ENCODE measurements at regions not wholly inside any gene's neighbourhood (a gene's known extent, or its start where the extent isn't known, plus 50 kb on each side); places are given as distances from the start of the nearest gene placed in this dataset.
A peak's percentile ranks its signal among the peaks of the same experiment; 100 is the strongest.

GRCh38 chr4:122305853-122306252 lies 73.0 kb upstream of the ADAD1 start:
- H3K4me1 ChIP-seq (ENCODE audit: control insufficient read depth in 1 of 2, insufficient read depth in 2 of 2, low read length in 2 of 2), result no peaks in the 10 kb centered on the region
- WGBS (ENCODE audit: extremely low coverage, insufficient coverage, insufficient read length), result no CpG with 5 or more reads among the region's 1 CpG

DNA sequence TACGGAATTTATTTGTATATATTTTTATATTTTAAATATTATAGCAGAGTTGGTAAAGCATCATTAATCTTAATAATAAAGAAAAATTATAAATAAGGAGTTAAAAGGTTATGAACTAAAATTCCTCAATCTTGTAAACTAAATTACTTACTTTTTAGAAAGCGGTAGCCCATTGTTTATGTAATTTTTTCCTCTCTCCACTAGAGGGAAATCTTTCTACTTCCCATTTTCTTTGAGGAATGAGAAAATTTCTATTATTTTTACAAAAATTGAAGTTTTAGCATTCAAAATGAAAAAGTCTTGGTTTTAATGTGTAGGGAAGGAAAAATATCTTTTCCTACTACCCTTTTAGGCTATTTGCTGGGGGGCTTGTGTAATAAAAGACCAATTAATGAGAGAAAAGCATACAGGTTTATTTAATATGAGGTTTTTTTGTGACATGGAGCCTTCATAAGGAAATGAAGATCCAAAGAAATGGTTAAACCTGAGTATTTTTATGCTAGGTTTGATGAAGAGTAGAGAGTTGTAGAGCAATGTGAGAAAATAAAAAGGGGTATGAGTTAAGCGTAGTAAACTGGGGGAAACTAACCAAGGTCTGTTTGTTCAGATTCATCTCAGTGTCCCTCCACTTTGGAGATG lies 68.7 kb upstream of the ADAD1 start:
- H2BK5ac ChIP-seq (ENCODE audit: low read depth, low read length, poor library complexity), result no peak overlapping the region
- WGBS (ENCODE audit: extremely low coverage, insufficient coverage, insufficient read length), result 100% methylated on average over 1 of the region's 3 CpGs
- H3K9ac ChIP-seq (ENCODE audit: low read length), result no peak overlapping the region
- H3K4me3 ChIP-seq (ENCODE audit: low read depth, low read length), result no peak overlapping the region
- DNase-seq, result peak in 1 of 2 donors; percentile 66
- no peaks in the 10 kb centered on the region for H3K79me2 ChIP-seq (ENCODE audit: control insufficient read depth, insufficient read depth, low read length, poor library complexity)
- no peak overlapping the region for H4K91ac ChIP-seq (ENCODE audit: low read depth, low read length)
- no peak overlapping the region for H3K4ac ChIP-seq (ENCODE audit: low read depth, low read length)
- H3K14ac ChIP-seq (ENCODE audit: low read length), result no peak overlapping the region
- no peak overlapping the region for H4K8ac ChIP-seq (ENCODE audit: low read depth, low read length)
- no peak overlapping the region for H3K4me2 ChIP-seq (ENCODE audit: low read length)
- no peaks in the 10 kb centered on the region for H3K9me3 ChIP-seq (ENCODE audit: insufficient read depth, low read depth, low read length)
- H3K4me1 ChIP-seq (ENCODE audit: control insufficient read depth in 1 of 2, insufficient read depth in 2 of 2, low read length in 2 of 2), result no peaks in the 10 kb centered on the region
- no peak overlapping the region for H4K12ac ChIP-seq (ENCODE audit: low read depth, low read length)
- H3K79me1 ChIP-seq (ENCODE audit: low read length), result no peaks in the 10 kb centered on the region
- no peak overlapping the region for H2BK12ac ChIP-seq (ENCODE audit: low read length)
- no peak overlapping the region for H3K23ac ChIP-seq (ENCODE audit: low read length)
- no peaks in the 10 kb centered on the region for H3K27me3 ChIP-seq (ENCODE audit: insufficient read depth, low read length)
- H2AFZ ChIP-seq (ENCODE audit: insufficient read depth, low read length, poor library complexity), result no peak overlapping the region
- no peaks in the 10 kb centered on the region for H3K36me3 ChIP-seq (ENCODE audit: control insufficient read depth in 1 of 2, insufficient read depth in 2 of 2, low read length in 2 of 2)
- no peak overlapping the region for H2AK5ac ChIP-seq (ENCODE audit: low read length)
- no peak overlapping the region for H3K27ac ChIP-seq (ENCODE audit: low read depth, low read length)
- no peak overlapping the region for H2BK120ac ChIP-seq (ENCODE audit: insufficient read depth, low read length, poor library complexity)
- no peak overlapping the region for H3K18ac ChIP-seq (ENCODE audit: low read length)

More at GRCh38 chr4:122305853-122306252, 73.0 kb upstream of the ADAD1 start:
- H4K12ac ChIP-seq (ENCODE audit: low read depth, low read length), result no peak overlapping the region
- H3K18ac ChIP-seq (ENCODE audit: low read length), result no peak overlapping the region
- no peak overlapping the region for H3K23ac ChIP-seq (ENCODE audit: low read length)
- no peak overlapping the region for H3K4ac ChIP-seq (ENCODE audit: low read depth, low read length)
- H3K27me3 ChIP-seq (ENCODE audit: insufficient read depth, low read length), result no peaks in the 10 kb centered on the region
- H2AK5ac ChIP-seq (ENCODE audit: low read length), result no peak overlapping the region
- no peak overlapping the region for H2BK5ac ChIP-seq (ENCODE audit: low read depth, low read length, poor library complexity)
- peaks cover 0 to 1% of the 10 kb centered on the region in 2 experiments for H3K36me3 ChIP-seq (ENCODE audit: control insufficient read depth in 1 of 2, insufficient read depth in 2 of 2, low read length in 2 of 2)
- H3K14ac ChIP-seq (ENCODE audit: low read length), result no peak overlapping the region
- H3K9me3 ChIP-seq (ENCODE audit: insufficient read depth, low read depth, low read length), result no peaks in the 10 kb centered on the region
- H3K79me1 ChIP-seq (ENCODE audit: low read length), result no peaks in the 10 kb centered on the region
- H4K91ac ChIP-seq (ENCODE audit: low read depth, low read length), result no peak overlapping the region
- no peak overlapping the region for H2BK12ac ChIP-seq (ENCODE audit: low read length)
- no peak overlapping the region for H3K27ac ChIP-seq (ENCODE audit: low read depth, low read length)
- H3K9ac ChIP-seq (ENCODE audit: low read length), result no peak overlapping the region
- no peak overlapping the region for H3K4me2 ChIP-seq (ENCODE audit: low read length)
- H3K79me2 ChIP-seq (ENCODE audit: control insufficient read depth, insufficient read depth, low read length, poor library complexity), result no peaks in the 10 kb centered on the region
- no peak overlapping the region for H4K8ac ChIP-seq (ENCODE audit: low read depth, low read length)
- no peak overlapping the region for H3K4me3 ChIP-seq (ENCODE audit: low read depth, low read length)
- H2BK120ac ChIP-seq (ENCODE audit: insufficient read depth, low read length, poor library complexity), result no peak overlapping the region
- DNase-seq, result peak in 1 of 2 donors; percentile 53
- no peak overlapping the region for H2AFZ ChIP-seq (ENCODE audit: insufficient read depth, low read length, poor library complexity)

GRCh38 chr4:122313006-122313646 lies 65.7 kb upstream of the ADAD1 start:
- Histone ChIP-seq H2BK5ac (ENCODE audit: low read depth, low read length, poor library complexity) (no peak overlapping the region), H3K27ac (ENCODE audit: low read depth, low read length) (no peak overlapping the region), H3K9me3 (ENCODE audit: insufficient read depth, low read depth, low read length) (no peaks in the 10 kb centered on the region), H3K79me2 (ENCODE audit: control insufficient read depth, insufficient read depth, low read length, poor library complexity) (no peaks in the 10 kb centered on the region), H2BK120ac (ENCODE audit: insufficient read depth, low read length, poor library complexity) (no peak overlapping the region), H3K18ac (ENCODE audit: low read length) (no peak overlapping the region), H2AK5ac (ENCODE audit: low read length) (no peak overlapping the region), H2AFZ (ENCODE audit: insufficient read depth, low read length, poor library complexity) (no peak overlapping the region), H3K4me1 (ENCODE audit: control insufficient read depth in 1 of 2, insufficient read depth in 2 of 2, low read length in 2 of 2) (no peaks in the 10 kb centered on the region), H3K4me2 (ENCODE audit: low read length) (no peak overlapping the region), H3K79me1 (ENCODE audit: low read length) (no peaks in the 10 kb centered on the region), H3K4me3 (ENCODE audit: low read depth, low read length) (no peak overlapping the region), H3K27me3 (ENCODE audit: insufficient read depth, low read length) (no peaks in the 10 kb centered on the region), H2BK12ac (ENCODE audit: low read length) (no peak overlapping the region), H3K14ac (ENCODE audit: low read length) (no peak overlapping the region), H4K12ac (ENCODE audit: low read depth, low read length) (no peak overlapping the region), H3K4ac (ENCODE audit: low read depth, low read length) (no peak overlapping the region), H4K8ac (ENCODE audit: low read depth, low read length) (no peak overlapping the region), H3K36me3 (ENCODE audit: control insufficient read depth in 1 of 2, insufficient read depth in 2 of 2, low read length in 2 of 2) (peaks cover 0 to 2% of the 10 kb centered on the region in 2 experiments), H3K23ac (ENCODE audit: low read length) (no peak overlapping the region), H3K9ac (ENCODE audit: low read length) (no peak overlapping the region), H4K91ac (ENCODE audit: low read depth, low read length) (no peak overlapping the region)
- WGBS (ENCODE audit: extremely low coverage, insufficient coverage, insufficient read length), result no CpG with 5 or more reads among the region's 1 CpG
- DNase-seq, result peak; percentile 40 to 88

GRCh38 chr4:122326908-122327307 lies 51.9 kb upstream of the ADAD1 start:
- no peaks in the 10 kb centered on the region for H3K36me3 ChIP-seq (ENCODE audit: control insufficient read depth in 1 of 2, insufficient read depth in 2 of 2, low read length in 2 of 2)
- no peak overlapping the region for H3K27ac ChIP-seq (ENCODE audit: low read depth, low read length)
- no peaks in the 10 kb centered on the region for H3K4me1 ChIP-seq (ENCODE audit: control insufficient read depth in 1 of 2, insufficient read depth in 2 of 2, low read length in 2 of 2)
- H4K8ac ChIP-seq (ENCODE audit: low read depth, low read length), result no peak overlapping the region
- no peak overlapping the region for H4K91ac ChIP-seq (ENCODE audit: low read depth, low read length)
- H2AFZ ChIP-seq (ENCODE audit: insufficient read depth, low read length, poor library complexity), result no peak overlapping the region
- no peak overlapping the region for H3K4ac ChIP-seq (ENCODE audit: low read depth, low read length)
- no peak overlapping the region for H4K12ac ChIP-seq (ENCODE audit: low read depth, low read length)
- H3K14ac ChIP-seq (ENCODE audit: low read length), result no peak overlapping the region
- H2BK5ac ChIP-seq (ENCODE audit: low read depth, low read length, poor library complexity), result no peak overlapping the region
- no CpG with 5 or more reads among the region's 1 CpG for WGBS (ENCODE audit: extremely low coverage, insufficient coverage, insufficient read length)
- H3K9ac ChIP-seq (ENCODE audit: low read length), result no peak overlapping the region
- no peaks in the 10 kb centered on the region for H3K9me3 ChIP-seq (ENCODE audit: insufficient read depth, low read depth, low read length)
- no peak overlapping the region for H2AK5ac ChIP-seq (ENCODE audit: low read length)
- DNase-seq, result no peak
- H3K4me3 ChIP-seq (ENCODE audit: low read depth, low read length), result no peak overlapping the region
- no peaks in the 10 kb centered on the region for H3K27me3 ChIP-seq (ENCODE audit: insufficient read depth, low read length)
- no peak overlapping the region for H3K4me2 ChIP-seq (ENCODE audit: low read length)
- no peaks in the 10 kb centered on the region for H3K79me1 ChIP-seq (ENCODE audit: low read length)
- H2BK12ac ChIP-seq (ENCODE audit: low read length), result no peak overlapping the region
- no peak overlapping the region for H3K23ac ChIP-seq (ENCODE audit: low read length)
- H3K18ac ChIP-seq (ENCODE audit: low read length), result no peak overlapping the region
- H3K79me2 ChIP-seq (ENCODE audit: control insufficient read depth, insufficient read depth, low read length, poor library complexity), result no peaks in the 10 kb centered on the region
- no peak overlapping the region for H2BK120ac ChIP-seq (ENCODE audit: insufficient read depth, low read length, poor library complexity)
